Smooth muscle cell (in vitro differentiated cells): ENCODE measurements at regions not wholly inside any gene's neighbourhood (a gene's known extent, or its start where the extent isn't known, plus 50 kb on each side); places are given as distances from the start of the nearest gene placed in this dataset.
A peak's percentile ranks its signal among the peaks of the same experiment; 100 is the strongest.

Experiments used
- DNase-seq: peaks from one replicate; lab custom pipeline; 2025; ENCODE audit not compliant: unreplicated experiment; lab: John Stamatoyannopoulos, UW
- H2AFZ ChIP-seq: fragments of 200-600 bp; sonication (generic); 2 replicates; pipeline ENCODE4 v1.6.0; 2016; ENCODE audit warnings: antibody characterized with exemption, low read depth, mild to moderate bottlenecking
- H3F3A ChIP-seq: fragments of 200-600 bp; sonication (generic); 2 replicates; pipeline ENCODE4 v1.6.0; 2017; ENCODE audit warnings: antibody characterized with exemption, low read depth
- H3K27ac ChIP-seq: fragments of 200-600 bp; sonication (generic); 2 replicates; pipeline ENCODE4 v1.5.1; 2016; ENCODE audit warnings: low read depth, mild to moderate bottlenecking
- H3K27me3 ChIP-seq: fragments of 200-600 bp; sonication (generic); 2 replicates; pipeline ENCODE4 v1.6.1; 2016; ENCODE audit warnings: low read depth, mild to moderate bottlenecking
- H3K36me3 ChIP-seq: fragments of 200-600 bp; sonication (generic); 2 replicates; pipeline ENCODE4 v1.5.1; 2016; ENCODE audit warnings: low read depth
- H3K4me1 ChIP-seq: fragments of 200-600 bp; sonication (generic); 2 replicates; pipeline ENCODE4 v1.5.1; 2016; ENCODE audit warnings: low read depth
- H3K4me2 ChIP-seq: fragments of 200-600 bp; sonication (generic); 2 replicates; pipeline ENCODE4 v1.6.0; 2016; ENCODE audit warnings: mild to moderate bottlenecking
- H3K4me3 ChIP-seq: fragments of 200-600 bp; sonication (generic); 2 replicates; pipeline ENCODE4 v1.5.1; 2016; ENCODE audit warnings: mild to moderate bottlenecking
- H3K79me2 ChIP-seq: fragments of 200-600 bp; sonication (generic); 2 replicates; pipeline ENCODE4 v1.6.0; 2016; ENCODE audit warnings: low read depth, mild to moderate bottlenecking
- H3K9ac ChIP-seq: fragments of 200-600 bp; sonication (generic); 2 replicates; pipeline ENCODE4 v1.6.0; 2016; ENCODE audit warnings: low read depth
- H3K9me3 ChIP-seq: fragments of 200-600 bp; sonication (generic); replicated peaks from 2 replicates; pipeline ENCODE4 v1.5.1; 2016; ENCODE audit warnings: low read depth
- H4K20me1 ChIP-seq: fragments of 200-600 bp; sonication (generic); 2 replicates; pipeline ENCODE4 v1.6.0; 2016; ENCODE audit warnings: low read depth
- WGBS: methylation state at CpG from one replicate; pipeline ENCODE4 v1.1.7; 2016; ENCODE audit warnings: low lambda C conversion rate; 5-methylcytosine and 5-hydroxymethylcytosine counted together
- TF ChIP-seq, protein P1 (sequence below): fragments of 200-600 bp; sonication (generic); IDR thresholded peaks from 2 replicates; pipeline ENCODE4 v1.5.1; 2017; ENCODE audit warnings: borderline replicate concordance, mild to moderate bottlenecking, antibody characterized with exemption; ENCODE audit not compliant: insufficient read depth, poor library complexity, severe bottlenecking

DNA sequence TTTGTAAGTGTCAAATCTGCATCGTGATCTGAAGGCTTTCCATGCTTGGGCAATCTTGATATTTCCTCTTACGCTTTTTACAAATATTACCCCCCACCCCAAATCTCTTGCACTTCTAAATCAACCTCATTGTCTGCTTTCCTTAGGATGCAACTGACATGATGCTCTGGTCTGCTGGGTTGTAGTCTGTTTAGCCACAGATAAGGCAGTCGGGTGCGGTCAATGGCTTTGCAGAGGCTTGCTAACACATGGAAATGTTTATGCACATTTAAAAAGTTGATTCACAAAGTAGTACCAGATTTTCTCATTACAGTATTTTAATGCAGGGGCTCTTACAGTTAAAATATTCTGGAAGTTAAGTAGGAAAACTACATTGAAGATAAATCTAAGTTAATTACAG lies 172.5 kb downstream of the BAMBI start:
- Histone ChIP-seq H3F3A (peaks cover 18% of the 10 kb centered on the region), H3K79me2 (no peaks in the 10 kb centered on the region), H2AFZ (no peak overlapping the region), H3K36me3 (no peaks in the 10 kb centered on the region), H3K27ac (peak overlapping the region; percentile 9), H3K9ac (no peak overlapping the region), H4K20me1 (no peaks in the 10 kb centered on the region), H3K4me3 (no peak overlapping the region), H3K4me1 (no peaks in the 10 kb centered on the region), H3K27me3 (no peaks in the 10 kb centered on the region), H3K9me3 (no peaks in the 10 kb centered on the region), H3K4me2 (peak overlapping the region; percentile 57)
- no peak for DNase-seq
- WGBS, result 20% methylated on average over 4 of the region's 4 CpGs
- TF ChIP-seq, protein P1, sequence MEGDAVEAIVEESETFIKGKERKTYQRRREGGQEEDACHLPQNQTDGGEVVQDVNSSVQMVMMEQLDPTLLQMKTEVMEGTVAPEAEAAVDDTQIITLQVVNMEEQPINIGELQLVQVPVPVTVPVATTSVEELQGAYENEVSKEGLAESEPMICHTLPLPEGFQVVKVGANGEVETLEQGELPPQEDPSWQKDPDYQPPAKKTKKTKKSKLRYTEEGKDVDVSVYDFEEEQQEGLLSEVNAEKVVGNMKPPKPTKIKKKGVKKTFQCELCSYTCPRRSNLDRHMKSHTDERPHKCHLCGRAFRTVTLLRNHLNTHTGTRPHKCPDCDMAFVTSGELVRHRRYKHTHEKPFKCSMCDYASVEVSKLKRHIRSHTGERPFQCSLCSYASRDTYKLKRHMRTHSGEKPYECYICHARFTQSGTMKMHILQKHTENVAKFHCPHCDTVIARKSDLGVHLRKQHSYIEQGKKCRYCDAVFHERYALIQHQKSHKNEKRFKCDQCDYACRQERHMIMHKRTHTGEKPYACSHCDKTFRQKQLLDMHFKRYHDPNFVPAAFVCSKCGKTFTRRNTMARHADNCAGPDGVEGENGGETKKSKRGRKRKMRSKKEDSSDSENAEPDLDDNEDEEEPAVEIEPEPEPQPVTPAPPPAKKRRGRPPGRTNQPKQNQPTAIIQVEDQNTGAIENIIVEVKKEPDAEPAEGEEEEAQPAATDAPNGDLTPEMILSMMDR, result no peak

DNA sequence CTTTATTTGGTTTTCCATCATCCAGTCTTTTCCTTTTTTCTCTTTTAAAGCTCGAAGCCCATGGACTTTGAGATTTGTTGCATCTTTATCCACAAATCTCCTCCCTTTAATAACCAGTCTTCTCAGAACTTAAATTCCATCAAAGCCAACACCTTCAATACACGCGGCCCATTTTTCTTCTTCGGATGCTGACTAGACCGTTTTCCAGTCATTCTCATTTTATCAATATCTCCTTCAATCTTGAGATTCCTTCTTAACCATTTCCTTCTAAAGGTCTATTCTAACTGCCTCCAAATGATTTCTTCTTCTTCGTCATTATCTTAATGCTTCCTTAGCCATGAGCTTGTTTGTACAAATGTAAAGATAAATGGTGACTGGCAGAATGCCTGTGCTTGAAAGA lies 173.5 kb downstream of the BAMBI start:
- no peaks in the 10 kb centered on the region for H3K9me3 ChIP-seq
- H2AFZ ChIP-seq, result no peak overlapping the region
- no peaks in the 10 kb centered on the region for H3K36me3 ChIP-seq
- no peaks in the 10 kb centered on the region for H3K4me1 ChIP-seq
- peaks cover 12% of the 10 kb centered on the region for H3F3A ChIP-seq
- H3K27me3 ChIP-seq, result no peaks in the 10 kb centered on the region
- H3K9ac ChIP-seq, result no peak overlapping the region
- no peak overlapping the region for H3K4me3 ChIP-seq
- H3K79me2 ChIP-seq, result no peaks in the 10 kb centered on the region
- H4K20me1 ChIP-seq, result no peaks in the 10 kb centered on the region
- TF ChIP-seq, protein P1, result no peak
- WGBS, result 85% methylated on average over 6 of the region's 6 CpGs
- H3K27ac ChIP-seq, result peak overlapping the region; percentile 9
- H3K4me2 ChIP-seq, result peak overlapping the region; percentile 57
- DNase-seq, result no peak

DNA sequence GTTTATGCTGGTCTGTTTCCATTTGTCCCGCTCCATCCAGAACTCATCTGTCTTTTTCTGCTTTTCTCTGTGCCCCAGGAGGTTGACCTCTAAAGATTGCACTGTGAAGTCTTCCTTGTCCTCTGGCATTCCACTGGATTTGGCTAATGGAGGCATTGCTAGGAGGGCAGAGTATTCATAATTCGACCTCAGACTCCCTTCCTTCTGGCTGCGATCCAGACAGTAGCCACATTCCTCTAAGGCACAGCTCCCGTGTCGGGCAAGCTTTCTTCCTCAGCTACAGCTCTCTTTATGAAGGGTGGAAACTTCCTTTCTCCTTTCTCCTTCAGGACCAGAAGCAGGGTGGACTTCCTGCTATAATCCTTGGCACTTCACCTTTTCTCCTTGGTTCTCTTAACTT lies 175.9 kb downstream of the BAMBI start:
- Histone ChIP-seq H3K9me3 (no peaks in the 10 kb centered on the region), H3K27me3 (no peaks in the 10 kb centered on the region), H3K4me2 (peak overlapping the region; percentile 50), H3K4me1 (no peaks in the 10 kb centered on the region), H3K4me3 (no peak overlapping the region), H4K20me1 (no peaks in the 10 kb centered on the region), H3K9ac (no peak overlapping the region), H3K79me2 (no peaks in the 10 kb centered on the region), H3K36me3 (no peaks in the 10 kb centered on the region), H3F3A (peaks cover 12% of the 10 kb centered on the region), H2AFZ (peak overlapping the region; percentile 41), H3K27ac (no peak overlapping the region)
- TF ChIP-seq, protein P1, result no peak
- 40% methylated on average over 5 of the region's 5 CpGs for WGBS
- DNase-seq, result no peak

DNA sequence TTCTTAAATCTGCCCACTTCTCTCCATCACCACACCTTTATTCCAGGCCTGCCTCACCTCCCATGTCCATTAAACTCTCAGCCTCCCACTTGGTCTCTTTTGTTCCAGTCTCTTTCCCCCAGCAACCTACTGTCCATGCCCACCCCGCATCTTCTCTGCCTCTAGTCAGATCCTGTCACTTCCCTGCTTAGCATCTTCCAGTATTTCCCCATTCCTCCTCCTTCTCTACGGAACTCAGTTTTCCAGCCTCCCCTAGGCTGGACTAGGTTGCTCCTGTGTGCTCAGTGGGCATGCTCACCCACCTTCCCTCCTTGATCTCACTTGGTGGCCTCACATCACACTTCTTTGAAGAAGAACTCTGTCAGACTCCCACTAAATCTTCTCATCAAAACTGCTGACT lies 179.8 kb downstream of the BAMBI start:
- no peak for DNase-seq
- Histone ChIP-seq H3K4me3 (no peak overlapping the region), H3K9me3 (no peaks in the 10 kb centered on the region), H3K79me2 (no peaks in the 10 kb centered on the region), H3K4me2 (no peak overlapping the region), H3F3A (peaks cover 6% of the 10 kb centered on the region), H3K36me3 (no peaks in the 10 kb centered on the region), H3K9ac (no peak overlapping the region), H3K27me3 (no peaks in the 10 kb centered on the region), H3K27ac (no peak overlapping the region), H3K4me1 (no peaks in the 10 kb centered on the region), H4K20me1 (no peaks in the 10 kb centered on the region), H2AFZ (no peak overlapping the region)
- WGBS, result 73% methylated on average over 2 of the region's 2 CpGs
- TF ChIP-seq, protein P1, result no peak
